Retinal pigment epithelial cell (primary cell): ENCODE measurements at regions not wholly inside any gene's neighbourhood (a gene's known extent, or its start where the extent isn't known, plus 50 kb on each side); places are given as distances from the start of the nearest gene placed in this dataset.
"Not testable (repeated sequence)": the region's sequence is repeated elsewhere in the genome, so short reads cannot be mapped to it uniquely, and the experiment has no call there.

Source experiments
- DNase-seq: peaks from one replicate; pipeline ENCODE4 v3.0.0-alpha.2; 2010; ENCODE audit warnings: low read depth
- H3K4me3 ChIP-seq: 2 replicates; pipeline ENCODE4 v1.5.1; 2011; ENCODE audit warnings: mild to moderate bottlenecking, low read length, control low read depth, moderate library complexity
- TF ChIP-seq, protein P1 (sequence below): conservative IDR thresholded peaks from 2 replicates; pipeline ENCODE4 v1.5.1; 2011; ENCODE audit warnings: low read depth, low read length, control low read depth, inconsistent platforms

DNA sequence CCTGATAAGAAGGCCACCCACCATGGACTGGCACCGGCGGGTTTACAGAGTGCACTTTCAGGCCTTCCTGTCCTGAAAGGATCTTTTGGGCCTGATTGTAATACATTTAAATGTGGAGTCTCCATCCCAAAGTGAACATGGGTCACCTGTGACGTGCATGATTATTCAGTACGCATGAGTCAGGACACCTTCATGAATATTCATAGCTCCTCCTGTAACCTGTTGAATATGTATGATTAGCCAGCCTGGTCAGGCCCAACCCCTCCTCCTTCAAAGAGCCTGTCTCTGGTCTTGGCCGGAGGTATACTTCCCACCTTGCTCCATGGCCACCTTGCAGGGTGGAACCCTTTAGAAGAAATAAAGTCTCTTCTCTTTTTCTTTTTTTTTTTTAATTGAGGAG lies 75.9 kb upstream of the NUP50 start:
- H3K4me3 ChIP-seq = no peak overlapping the region

DNA sequence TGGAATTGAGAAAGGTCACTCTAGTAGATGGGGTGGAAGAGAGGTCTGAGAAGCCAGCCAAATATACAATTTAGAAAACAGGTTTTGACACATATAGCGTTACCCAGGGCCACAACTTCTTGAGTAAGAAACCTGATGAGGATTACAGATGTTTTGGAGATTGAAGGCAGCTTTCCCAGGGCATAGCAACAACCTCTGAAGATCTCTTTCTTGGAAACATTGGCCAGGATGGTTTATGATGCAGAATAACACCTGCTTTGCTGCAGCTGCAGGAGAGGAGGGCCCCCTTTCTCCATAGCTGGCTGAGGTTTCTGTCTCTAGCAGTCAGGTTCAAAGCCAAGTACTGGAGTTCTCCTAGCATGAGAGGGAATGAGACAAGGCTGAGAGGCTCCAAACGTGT lies 75.1 kb upstream of the NUP50 start:
- no peak overlapping the region for H3K4me3 ChIP-seq
- DNase-seq = no peak
- TF ChIP-seq, protein P1, sequence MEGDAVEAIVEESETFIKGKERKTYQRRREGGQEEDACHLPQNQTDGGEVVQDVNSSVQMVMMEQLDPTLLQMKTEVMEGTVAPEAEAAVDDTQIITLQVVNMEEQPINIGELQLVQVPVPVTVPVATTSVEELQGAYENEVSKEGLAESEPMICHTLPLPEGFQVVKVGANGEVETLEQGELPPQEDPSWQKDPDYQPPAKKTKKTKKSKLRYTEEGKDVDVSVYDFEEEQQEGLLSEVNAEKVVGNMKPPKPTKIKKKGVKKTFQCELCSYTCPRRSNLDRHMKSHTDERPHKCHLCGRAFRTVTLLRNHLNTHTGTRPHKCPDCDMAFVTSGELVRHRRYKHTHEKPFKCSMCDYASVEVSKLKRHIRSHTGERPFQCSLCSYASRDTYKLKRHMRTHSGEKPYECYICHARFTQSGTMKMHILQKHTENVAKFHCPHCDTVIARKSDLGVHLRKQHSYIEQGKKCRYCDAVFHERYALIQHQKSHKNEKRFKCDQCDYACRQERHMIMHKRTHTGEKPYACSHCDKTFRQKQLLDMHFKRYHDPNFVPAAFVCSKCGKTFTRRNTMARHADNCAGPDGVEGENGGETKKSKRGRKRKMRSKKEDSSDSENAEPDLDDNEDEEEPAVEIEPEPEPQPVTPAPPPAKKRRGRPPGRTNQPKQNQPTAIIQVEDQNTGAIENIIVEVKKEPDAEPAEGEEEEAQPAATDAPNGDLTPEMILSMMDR = no peak

More for the DNA sequence above, 75.9 kb upstream of the NUP50 start:
- no peak for DNase-seq
- TF ChIP-seq, protein P1 = no peak

DNA sequence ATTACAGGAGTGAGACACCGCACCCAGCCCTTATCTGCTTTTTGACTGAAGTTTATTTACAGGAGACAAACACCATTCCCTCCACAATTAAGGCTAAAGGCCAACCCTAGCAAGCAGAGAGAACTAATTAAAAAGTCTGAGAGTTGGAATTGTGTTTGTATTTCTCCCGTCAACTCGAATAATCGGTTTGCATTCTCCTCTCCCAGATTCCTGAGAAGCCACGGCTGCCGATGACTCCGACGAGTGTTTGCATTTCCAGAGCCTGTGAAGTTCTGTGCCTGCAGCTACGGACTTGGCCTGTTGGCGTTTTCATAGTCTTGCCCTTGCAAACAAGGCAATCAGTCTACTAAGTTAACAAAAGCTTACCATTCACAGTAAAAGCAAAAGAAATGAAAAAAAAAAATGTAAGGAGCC lies 73.2 kb upstream of the NUP50 start:
- DNase-seq = no peak
- no peak overlapping the region for H3K4me3 ChIP-seq
- TF ChIP-seq, protein P1 = no peak

DNA sequence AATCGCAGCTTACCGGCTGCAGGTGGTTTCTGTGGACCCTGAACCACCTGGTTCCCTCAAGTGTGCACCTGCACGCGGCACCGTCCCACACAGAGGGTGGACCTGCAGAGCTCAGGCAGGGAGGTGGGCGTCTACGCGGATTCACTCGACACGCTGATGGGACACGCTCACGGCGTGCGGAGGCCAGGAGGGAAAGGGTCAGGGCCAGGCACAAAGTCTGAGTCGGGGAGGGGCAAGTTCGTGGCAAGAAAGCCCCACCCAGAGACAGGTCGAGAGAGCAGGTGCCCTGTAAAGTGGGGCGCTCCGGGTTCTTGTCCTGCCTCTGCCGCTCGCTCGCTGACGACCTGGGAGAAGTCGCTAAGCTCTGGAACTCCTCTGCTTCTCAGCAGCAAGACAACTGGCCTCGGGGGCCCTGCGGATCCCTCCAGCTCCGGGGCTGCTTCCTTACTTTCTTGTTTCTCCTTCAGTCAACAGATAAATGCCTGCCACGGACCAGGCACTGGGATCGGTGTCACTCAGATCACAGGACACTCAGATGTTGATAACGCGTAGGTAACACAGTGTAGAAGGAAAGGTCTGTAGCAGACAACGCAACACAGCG lies 72.4 kb upstream of the NUP50 start:
- no peak overlapping the region for H3K4me3 ChIP-seq
- DNase-seq = no peak
- TF ChIP-seq, protein P1 = no peak

DNA sequence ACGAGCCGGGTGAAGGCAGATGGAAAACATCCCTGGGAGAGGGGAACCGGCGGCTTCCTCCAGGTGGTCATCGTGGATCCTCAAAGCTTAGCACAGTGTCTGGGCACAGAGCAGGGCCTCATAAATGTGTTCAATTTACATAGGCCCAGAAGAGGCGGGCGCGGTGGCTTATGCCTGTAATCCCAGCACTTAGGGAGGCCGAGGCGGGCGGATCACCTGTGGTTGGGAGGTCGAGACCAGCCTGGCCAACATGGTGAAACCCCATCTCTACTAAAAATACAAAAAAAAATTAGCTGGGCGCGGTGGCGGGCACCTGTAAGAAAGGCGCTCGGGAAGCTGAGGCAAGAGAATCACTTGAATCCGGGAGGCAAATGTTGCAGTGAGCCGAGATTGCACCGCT lies 71.8 kb upstream of the NUP50 start:
- not testable (repeated sequence) for H3K4me3 ChIP-seq, DNase-seq

DNA sequence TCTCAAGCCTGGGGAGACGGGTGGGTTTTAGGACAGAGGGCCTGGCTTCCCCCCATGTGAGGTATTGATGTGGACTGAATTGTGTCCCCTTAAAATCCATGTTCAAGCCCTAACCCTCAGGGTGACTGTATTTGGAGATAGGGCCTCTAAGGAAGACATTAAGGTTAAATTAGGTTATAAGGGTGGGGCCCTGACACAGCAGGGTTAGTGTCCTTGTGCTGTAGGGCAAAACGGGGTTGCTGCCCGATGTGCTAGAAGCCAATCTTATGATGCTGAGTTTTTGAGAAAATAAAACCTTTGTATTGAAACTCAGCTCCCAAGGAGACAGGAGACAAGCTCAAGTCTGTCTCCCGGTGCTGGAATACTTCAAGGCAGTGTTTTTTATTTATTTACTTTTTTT lies 71.1 kb upstream of the NUP50 start:
- H3K4me3 ChIP-seq = no peak overlapping the region
- TF ChIP-seq, protein P1 = no peak
- DNase-seq = no peak

DNA sequence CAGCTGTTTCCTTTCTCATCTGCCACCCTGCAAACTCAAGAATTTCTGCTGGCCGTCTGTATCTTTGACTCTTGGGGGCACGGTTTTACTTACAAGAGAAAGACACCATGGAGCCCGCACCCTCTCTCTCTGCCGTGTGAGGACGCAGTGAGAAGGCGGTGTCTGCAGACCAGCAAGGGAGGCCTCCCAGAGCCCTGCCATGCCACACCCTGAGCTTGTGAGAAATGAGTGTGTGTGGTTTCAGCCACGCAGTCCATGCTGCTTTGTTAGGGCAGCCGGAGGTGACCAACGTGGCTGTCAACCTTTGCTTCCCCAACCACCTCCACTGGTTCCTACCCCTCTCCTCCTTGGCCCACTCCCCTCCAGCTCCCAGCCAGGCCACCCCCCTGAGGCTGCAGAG lies 70.1 kb upstream of the NUP50 start:
- TF ChIP-seq, protein P1 = no peak
- no peak for DNase-seq
- no peak overlapping the region for H3K4me3 ChIP-seq
